DOHH2 (cell line): ENCODE measurements at regions not wholly inside any gene's neighbourhood (a gene's known extent, or its start where the extent isn't known, plus 50 kb on each side); places are given as distances from the start of the nearest gene placed in this dataset.

Experiments used
- H3F3A ChIP-seq: fragments of 200-600 bp; sonication (generic), shearing (Covaris generic); 2 replicates; pipeline ENCODE4 v1.6.0; 2016; ENCODE audit warnings: antibody characterized with exemption, mild to moderate bottlenecking; ENCODE audit not compliant: control insufficient read depth, insufficient read depth
- H3K27ac ChIP-seq: fragments of 200-600 bp; sonication (generic); 2 replicates; pipeline ENCODE4 v1.5.1; 2014; ENCODE audit warnings: low read depth, mild to moderate bottlenecking, low read length, moderate library complexity
- H3K27me3 ChIP-seq: fragments of 200-600 bp; sonication (generic); 2 replicates; pipeline ENCODE4 v1.6.1; 2014; ENCODE audit warnings: mild to moderate bottlenecking, low read length, mixed read lengths; ENCODE audit not compliant: control insufficient read depth
- H3K36me3 ChIP-seq: fragments of 200-600 bp; sonication (generic); 2 replicates; pipeline ENCODE4 v1.6.1; 2014; ENCODE audit warnings: mild to moderate bottlenecking, low read length, moderate library complexity, mixed read lengths; ENCODE audit not compliant: control insufficient read depth
- H3K4me1 ChIP-seq: fragments of 200-600 bp; sonication (generic); 2 replicates; pipeline ENCODE4 v1.6.1; 2014; ENCODE audit warnings: mild to moderate bottlenecking, low read length, mixed read lengths; ENCODE audit not compliant: control insufficient read depth
- H3K4me2 ChIP-seq: fragments of 200-600 bp; sonication (generic); 2 replicates; pipeline ENCODE4 v1.6.0; 2014; ENCODE audit warnings: mild to moderate bottlenecking, low read length, moderate library complexity
- H3K4me3 ChIP-seq: fragments of 200-600 bp; sonication (generic); 2 replicates; pipeline ENCODE4 v1.5.1; 2014; ENCODE audit warnings: mild to moderate bottlenecking, low read length, mixed read lengths
- H3K79me2 ChIP-seq: fragments of 200-600 bp; sonication (generic); 2 replicates; pipeline ENCODE4 v1.6.1; 2014; ENCODE audit warnings: mild to moderate bottlenecking, low read length, mixed read lengths; ENCODE audit not compliant: control insufficient read depth
- H3K9me2 ChIP-seq: fragments of 200-600 bp; sonication (generic); replicated peaks from 2 replicates; pipeline ENCODE4 v1.6.1; 2014; ENCODE audit warnings: mild to moderate bottlenecking, low read length, mixed read lengths; ENCODE audit not compliant: control insufficient read depth
- H3K9me3 ChIP-seq: fragments of 200-600 bp; sonication (generic); 2 replicates; pipeline ENCODE4 v1.6.1; 2014; ENCODE audit warnings: antibody characterized with exemption, low read length, mixed read lengths; ENCODE audit not compliant: control insufficient read depth, insufficient read depth
- H4K20me1 ChIP-seq: fragments of 200-600 bp; sonication (generic); 2 replicates; pipeline ENCODE4 v1.6.0; 2014; ENCODE audit warnings: low read depth, mild to moderate bottlenecking, antibody characterized with exemption, low read length, moderate library complexity; ENCODE audit not compliant: control insufficient read depth, insufficient read depth
- EZH2phosphoT487 ChIP-seq: fragments of 200-600 bp; sonication (generic); IDR thresholded peaks from 2 replicates; pipeline ENCODE4 v1.6.1; 2017; ENCODE audit warnings: borderline replicate concordance, mild to moderate bottlenecking, antibody characterized with exemption, low read length, moderate library complexity, mixed read lengths
- TF ChIP-seq, protein P1 (sequence below): fragments of 200-600 bp; sonication (generic); IDR thresholded peaks from one replicate; pipeline ENCODE4 v1.5.1; 2014; ENCODE audit warnings: antibody characterized with exemption, mild to moderate bottlenecking, low read depth, low read length; ENCODE audit not compliant: poor library complexity, severe bottlenecking

DNA sequence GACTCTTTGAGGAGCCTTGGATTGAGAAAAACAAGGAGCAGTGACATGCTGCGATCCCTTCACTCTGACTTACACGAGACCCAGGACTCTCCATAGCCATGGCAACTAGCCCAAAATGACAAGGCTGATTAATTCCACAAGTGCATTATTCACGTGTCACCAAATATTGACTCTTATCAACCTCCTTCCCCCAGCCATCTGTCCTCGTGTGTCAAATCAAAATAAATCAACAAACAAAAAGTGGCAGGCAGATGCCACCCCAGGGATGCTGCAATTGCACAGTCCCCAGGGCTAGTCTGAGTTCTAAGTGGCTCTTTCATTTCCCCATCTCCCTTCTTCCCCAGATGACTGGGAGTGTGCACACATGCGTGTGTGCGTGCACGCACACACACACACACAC lies 104.9 kb downstream of the AQP9 start:
- Histone ChIP-seq H3K4me1 (no peaks in the 10 kb centered on the region), H3K4me2 (no peak overlapping the region), H3K9me3 (no peaks in the 10 kb centered on the region), H3F3A (no peaks in the 10 kb centered on the region), H3K27me3 (no peaks in the 10 kb centered on the region), H3K9me2 (no peaks in the 10 kb centered on the region), H3K36me3 (no peaks in the 10 kb centered on the region), H3K27ac (no peak overlapping the region), H3K79me2 (no peaks in the 10 kb centered on the region), H3K4me3 (no peak overlapping the region), H4K20me1 (no peaks in the 10 kb centered on the region)
- TF ChIP-seq EZH2phosphoT487: no peak
- TF ChIP-seq, protein P1, sequence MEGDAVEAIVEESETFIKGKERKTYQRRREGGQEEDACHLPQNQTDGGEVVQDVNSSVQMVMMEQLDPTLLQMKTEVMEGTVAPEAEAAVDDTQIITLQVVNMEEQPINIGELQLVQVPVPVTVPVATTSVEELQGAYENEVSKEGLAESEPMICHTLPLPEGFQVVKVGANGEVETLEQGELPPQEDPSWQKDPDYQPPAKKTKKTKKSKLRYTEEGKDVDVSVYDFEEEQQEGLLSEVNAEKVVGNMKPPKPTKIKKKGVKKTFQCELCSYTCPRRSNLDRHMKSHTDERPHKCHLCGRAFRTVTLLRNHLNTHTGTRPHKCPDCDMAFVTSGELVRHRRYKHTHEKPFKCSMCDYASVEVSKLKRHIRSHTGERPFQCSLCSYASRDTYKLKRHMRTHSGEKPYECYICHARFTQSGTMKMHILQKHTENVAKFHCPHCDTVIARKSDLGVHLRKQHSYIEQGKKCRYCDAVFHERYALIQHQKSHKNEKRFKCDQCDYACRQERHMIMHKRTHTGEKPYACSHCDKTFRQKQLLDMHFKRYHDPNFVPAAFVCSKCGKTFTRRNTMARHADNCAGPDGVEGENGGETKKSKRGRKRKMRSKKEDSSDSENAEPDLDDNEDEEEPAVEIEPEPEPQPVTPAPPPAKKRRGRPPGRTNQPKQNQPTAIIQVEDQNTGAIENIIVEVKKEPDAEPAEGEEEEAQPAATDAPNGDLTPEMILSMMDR: no peak

DNA sequence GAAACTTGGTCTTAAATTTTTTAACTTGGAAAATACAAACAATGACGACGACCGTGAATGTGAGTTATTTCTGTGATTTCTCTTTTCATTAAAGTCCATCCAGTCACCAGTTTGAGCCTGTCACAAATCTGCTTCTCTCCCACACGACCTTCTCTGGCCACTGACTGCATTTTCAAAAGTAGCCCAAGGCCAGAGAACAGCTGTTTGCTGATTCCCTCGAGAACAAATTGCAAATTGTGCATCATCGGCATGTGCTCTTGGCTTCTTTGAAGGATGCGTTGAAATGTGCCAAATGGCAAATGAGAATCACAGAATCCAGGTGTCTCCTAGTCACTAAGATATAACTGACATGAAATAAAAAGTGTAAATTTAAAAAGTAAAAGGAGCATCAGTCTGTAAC lies 106.4 kb downstream of the AQP9 start:
- H3K4me3 ChIP-seq: no peak overlapping the region
- no peaks in the 10 kb centered on the region for H3K79me2 ChIP-seq
- TF ChIP-seq, protein P1: no peak
- TF ChIP-seq EZH2phosphoT487: no peak
- no peaks in the 10 kb centered on the region for H3F3A ChIP-seq
- H3K9me2 ChIP-seq: no peaks in the 10 kb centered on the region
- no peaks in the 10 kb centered on the region for H3K9me3 ChIP-seq
- H3K36me3 ChIP-seq: no peaks in the 10 kb centered on the region
- H3K4me1 ChIP-seq: no peaks in the 10 kb centered on the region
- H3K27me3 ChIP-seq: no peaks in the 10 kb centered on the region
- H4K20me1 ChIP-seq: no peaks in the 10 kb centered on the region
- H3K4me2 ChIP-seq: no peak overlapping the region
- H3K27ac ChIP-seq: no peak overlapping the region

DNA sequence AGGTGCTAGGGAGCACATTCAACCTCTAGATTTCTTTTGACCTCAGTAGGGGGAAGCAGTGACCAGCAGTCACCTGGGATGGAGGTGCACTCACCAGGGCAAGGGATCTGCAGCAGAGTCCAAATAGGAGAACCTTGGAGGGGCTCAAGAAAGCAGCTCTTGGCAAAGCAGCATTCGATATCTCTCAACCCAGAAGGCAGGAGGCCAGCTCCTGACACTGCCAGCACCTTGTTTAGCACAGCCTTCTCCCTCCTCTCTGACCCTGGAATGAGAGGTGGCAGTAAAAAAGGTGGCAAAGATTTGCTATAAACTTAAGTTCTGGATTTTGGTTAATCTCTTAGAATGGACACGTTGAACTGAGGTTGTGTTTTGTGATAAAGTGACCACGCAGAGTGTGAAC lies 107.9 kb downstream of the AQP9 start:
- no peaks in the 10 kb centered on the region for H4K20me1 ChIP-seq
- no peak overlapping the region for H3K27ac ChIP-seq
- no peak for TF ChIP-seq EZH2phosphoT487
- TF ChIP-seq, protein P1: no peak
- H3K9me3 ChIP-seq: no peaks in the 10 kb centered on the region
- H3K79me2 ChIP-seq: no peaks in the 10 kb centered on the region
- no peaks in the 10 kb centered on the region for H3K4me1 ChIP-seq
- no peak overlapping the region for H3K4me3 ChIP-seq
- H3K36me3 ChIP-seq: no peaks in the 10 kb centered on the region
- no peaks in the 10 kb centered on the region for H3K27me3 ChIP-seq
- no peak overlapping the region for H3K4me2 ChIP-seq
- H3F3A ChIP-seq: no peaks in the 10 kb centered on the region
- H3K9me2 ChIP-seq: no peaks in the 10 kb centered on the region
